CD4-positive, alpha-beta T cell treated with Interleukin-2 at 100 ng/mL for 4 hours (primary cell): ENCODE measurements at regions not wholly inside any gene's neighbourhood (a gene's known extent, or its start where the extent isn't known, plus 50 kb on each side); places are given as distances from the start of the nearest gene placed in this dataset.
"Not testable (repeated sequence)": the region's sequence is repeated elsewhere in the genome, so short reads cannot be mapped to it uniquely, and the experiment has no call there.

Experiments
- DNase-seq: peaks from one replicate; pipeline ENCODE4 v3.0.0-alpha.2; 2020; ENCODE audit warnings: low spot score

DNA sequence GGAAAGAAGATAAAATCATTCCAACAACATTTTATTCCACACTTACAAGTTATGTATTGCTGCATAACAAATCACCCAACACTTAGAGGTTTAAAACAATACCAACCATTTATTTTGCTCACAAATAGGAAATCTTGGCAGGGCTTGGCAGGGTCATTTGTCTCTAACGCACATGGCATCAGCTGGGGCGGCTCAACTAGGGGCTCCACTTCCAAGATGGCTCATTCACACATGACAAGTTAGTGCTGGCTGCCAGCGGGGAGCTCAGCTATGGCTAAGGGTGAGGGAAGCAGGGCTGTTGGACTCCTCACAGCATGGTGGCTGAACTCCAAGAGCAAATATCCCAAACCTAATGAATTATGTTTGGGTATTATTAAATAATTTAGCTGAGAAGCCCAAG, 377.0 kb downstream of the ZNF674 start:
- DNase-seq = no peak

DNA sequence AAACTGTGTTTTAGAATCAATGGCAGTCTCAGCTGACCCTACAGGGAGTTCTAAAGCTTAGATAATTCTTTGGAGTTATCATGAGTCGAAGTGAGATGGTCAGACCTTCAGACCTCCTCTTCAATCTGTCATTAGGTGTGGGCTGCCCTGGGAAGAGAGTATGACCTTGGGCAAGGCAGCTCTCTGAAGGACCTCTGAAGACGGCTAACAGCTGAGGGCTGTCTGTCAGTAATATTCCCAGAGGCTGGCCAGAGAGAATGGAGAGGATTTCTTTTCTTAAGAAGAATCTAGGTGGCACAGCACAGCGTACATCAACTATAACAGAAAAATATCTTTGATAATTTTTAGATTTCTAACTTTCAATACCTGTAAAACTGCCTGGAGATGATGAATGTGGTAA, 379.4 kb downstream of the ZNF674 start:
- no peak for DNase-seq

DNA sequence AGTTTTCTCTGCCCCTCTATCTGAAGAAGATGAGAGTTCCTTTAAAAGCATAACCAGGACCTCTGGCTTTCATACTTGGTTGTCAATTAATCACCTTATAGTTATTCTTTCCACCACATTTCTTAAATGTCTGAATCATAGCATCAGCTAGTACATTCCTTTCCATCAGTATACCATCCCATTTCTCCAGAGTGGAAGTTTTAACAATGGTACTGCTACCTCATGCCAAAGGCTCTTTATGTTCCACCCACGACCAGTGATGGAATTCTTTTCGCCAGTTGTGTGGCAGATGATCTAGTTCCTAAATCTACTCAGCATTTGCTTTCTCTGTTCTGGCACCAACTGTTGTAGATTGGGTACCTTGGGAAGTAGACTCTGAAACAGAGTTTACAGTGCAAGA, 379.8 kb downstream of the ZNF674 start:
- no peak for DNase-seq

DNA sequence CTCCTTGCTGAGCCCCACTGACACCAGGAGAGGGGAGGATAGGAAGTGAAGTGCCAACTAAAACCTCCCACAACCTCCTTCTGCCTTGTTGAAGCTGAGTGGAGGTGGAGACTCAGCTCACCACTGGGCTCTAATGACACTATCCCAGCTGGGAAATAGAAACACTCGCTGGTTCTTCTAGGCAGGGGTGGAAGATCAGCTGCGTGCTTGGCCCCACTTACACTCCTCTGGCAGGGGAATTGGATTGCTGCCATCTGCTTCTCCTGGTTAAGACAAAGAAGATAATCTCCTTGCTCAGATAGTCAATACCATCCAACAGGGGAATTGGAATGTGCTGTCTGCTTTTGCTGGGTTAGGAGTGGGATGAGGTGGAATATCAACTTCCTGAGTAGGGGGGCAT, 392.5 kb downstream of the ZNF674 start:
- DNase-seq = no peak

DNA sequence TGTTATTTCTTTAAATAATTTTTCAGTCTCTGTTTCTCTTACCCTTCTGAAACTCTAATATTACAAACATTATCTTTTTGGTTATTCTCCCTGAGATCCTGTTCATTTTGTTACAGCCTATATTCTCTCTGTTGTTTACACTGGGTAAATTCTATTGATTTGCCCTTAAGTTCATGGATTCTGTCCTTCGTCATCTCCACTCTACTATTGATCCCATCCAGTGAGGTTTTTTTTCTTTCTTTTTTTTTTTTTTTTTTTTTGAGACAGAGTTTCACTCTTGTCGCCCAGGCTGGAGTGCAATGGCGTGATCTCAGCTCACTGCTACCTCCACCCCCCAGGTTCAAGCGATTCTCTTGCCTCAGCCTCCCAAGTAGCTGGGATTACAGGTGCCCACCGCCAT, 393.9 kb downstream of the ZNF674 start:
- DNase-seq = not testable (repeated sequence)

DNA sequence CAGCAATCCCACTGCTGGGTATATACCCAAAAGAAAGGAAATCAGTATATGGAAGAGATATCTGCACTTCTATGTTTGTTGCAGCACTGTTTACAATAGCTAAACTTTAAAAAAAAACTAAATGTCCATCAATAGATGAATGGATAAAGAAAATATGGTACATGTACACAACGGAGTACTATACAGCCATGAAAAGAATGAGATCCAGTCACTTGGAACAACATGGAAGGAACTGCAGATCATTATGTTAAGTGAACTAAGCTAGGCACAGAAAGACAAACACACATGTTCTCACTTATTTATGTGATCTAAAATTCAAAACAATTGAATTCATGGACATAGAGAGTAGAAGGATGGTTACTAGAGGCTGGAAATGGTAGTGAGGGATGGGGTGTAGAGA, 400.7 kb downstream of the ZNF674 start:
- DNase-seq = no peak

DNA sequence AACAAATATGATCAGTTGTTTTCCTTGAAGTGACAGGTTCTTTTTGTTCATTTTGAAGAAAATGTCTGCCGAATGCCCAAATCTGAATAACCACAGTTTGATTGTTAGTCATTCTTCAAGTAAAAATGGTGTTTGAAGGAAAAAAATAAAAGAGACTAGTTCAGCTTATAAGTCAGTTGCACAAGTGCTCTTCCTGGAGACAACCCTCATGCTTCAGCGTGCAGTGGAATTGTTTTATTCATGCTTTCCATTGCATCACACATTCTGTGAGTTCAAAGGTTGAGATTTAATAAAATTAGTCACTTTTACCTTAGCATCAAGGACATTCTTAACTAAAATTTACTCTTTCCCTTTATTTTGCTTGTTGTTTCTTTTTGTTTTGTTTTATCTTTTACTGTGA, 404.9 kb downstream of the ZNF674 start:
- DNase-seq = no peak

DNA sequence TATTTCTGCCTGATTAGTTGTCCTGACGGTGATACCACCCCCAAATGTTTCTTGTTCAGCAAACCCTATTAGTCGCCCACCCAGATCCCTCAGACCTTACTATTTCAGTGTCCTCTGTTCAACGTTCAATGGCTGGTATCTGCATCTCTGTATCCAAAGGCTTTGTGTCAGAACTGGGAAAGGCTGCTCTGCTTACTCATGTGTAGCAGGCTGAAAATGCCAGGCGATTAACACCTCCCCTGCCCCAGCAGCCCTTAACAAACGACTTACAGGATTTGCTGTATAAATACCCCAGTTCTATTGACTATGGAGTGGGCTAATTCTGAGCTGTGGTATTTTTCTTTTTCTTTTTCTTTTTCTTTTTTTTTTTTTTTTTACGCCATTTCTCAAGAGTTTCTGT, 415.0 kb downstream of the ZNF674 start:
- no peak for DNase-seq

DNA sequence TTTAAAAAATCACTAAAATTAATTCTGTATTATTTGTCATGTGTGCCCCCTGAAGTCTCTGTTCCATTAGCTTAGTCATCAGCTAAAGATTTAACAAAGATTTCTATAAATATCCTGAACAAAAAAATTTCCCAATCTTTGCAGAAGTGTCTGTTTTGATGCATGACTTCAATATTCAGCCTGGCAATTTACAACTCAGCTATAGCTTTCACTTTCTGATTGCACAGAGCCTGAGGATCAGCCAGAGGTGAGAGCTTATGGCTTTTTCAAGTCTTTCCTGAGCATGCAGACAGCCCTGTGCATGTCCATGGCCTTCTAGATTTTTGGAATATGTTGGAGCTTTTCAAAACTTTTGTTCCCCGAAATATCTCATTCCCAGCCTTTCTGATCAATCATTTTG, 420.1 kb downstream of the ZNF674 start:
- DNase-seq = no peak

DNA sequence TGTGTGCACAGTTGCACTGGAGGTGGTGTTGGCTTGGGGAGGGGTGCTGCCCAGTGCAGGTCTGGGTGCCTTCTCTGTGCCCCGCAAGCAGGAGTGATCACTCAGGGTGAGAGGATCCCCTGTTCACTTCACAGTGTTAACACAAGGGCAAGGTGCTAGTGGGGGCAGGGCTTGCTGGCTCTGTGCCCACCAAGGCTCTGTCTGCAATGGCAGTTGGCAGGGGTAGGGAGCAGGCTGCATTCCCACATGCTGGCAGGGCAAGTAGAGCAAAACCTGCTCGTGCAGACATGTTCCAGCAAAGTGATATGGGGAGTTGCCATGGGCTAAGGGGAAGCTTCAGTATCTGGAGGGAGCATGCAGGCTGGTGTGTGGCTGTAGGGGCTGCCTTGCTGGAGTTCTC, 428.0 kb downstream of the ZNF674 start:
- DNase-seq = no peak

DNA sequence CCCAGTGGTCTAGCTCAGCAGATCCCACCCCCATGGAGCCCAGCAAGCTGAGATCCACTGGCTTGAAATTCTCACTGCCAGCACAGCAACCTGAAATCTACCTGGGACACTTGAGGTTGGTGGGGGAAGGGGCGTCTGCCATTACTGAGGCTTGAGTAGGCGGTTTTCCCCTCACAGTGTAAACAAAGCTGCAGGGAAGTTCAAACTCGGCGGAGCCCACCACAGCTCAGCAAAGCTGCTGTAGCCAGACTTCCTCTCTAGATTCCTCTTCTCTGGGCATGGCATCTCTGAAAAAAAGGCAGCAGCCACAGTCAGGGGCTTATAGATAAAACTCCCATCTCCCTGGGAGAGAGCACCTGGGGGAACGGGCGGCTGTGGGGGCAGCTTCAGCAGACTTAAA, 457.9 kb downstream of the ZNF674 start:
- DNase-seq = not testable (repeated sequence)

DNA sequence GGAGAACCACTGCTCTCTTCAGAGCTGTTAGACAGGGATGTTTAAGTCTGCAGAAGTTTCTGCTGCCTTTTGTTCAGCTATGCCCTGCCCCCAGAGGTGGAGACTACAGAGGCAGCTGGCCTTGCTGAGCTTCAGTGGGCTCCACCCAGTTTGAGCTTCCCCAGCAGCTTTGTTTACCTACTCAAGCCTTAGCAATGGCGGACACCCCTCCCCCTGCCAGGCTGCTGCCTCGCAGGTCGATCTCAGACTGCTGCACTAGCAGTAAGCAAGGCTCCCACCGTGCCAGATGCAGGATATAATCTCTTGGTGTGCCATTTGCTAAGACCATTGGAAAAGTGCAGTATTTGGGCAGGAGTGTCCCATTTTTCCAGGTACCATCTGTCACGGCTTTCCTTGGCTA, 465.1 kb downstream of the ZNF674 start:
- DNase-seq = not testable (repeated sequence)

DNA sequence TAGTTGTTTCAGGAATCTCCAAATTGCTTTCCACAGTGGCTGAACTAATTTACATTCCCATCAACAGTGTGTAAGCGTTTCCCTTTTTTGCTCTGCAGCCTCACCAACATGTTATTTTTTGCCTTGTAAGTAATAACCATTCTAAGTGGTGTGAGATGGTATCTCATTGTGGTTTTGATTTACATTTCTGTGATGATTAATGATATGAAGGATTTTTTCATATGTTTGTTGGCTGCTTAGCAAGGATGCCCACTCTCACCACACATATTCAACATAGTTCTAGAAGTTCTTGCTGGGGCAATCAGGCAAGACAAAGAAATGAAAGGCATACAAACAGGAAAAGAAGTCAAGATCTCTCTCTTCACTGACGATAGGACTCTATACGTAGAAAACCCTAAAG, 472.4 kb downstream of the ZNF674 start:
- DNase-seq = no peak

DNA sequence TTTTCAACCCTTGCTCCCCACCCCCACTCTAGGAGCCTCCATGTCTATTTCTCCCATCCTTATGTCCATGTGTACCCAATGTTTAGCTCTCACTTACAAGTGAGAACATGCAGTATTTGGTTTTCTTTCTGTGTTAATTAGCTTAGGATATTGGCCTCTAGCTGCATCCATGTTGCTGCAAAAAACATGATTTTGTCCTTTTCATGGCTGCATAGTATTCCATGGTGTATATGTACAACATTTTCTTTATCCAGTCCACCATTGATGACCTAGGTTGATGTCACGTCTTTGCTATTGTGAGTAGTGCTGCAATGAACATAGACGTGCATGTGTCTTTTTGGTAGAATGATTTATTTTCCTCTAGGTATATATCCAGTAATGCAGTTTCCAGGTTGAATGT, 472.8 kb downstream of the ZNF674 start:
- no peak for DNase-seq

DNA sequence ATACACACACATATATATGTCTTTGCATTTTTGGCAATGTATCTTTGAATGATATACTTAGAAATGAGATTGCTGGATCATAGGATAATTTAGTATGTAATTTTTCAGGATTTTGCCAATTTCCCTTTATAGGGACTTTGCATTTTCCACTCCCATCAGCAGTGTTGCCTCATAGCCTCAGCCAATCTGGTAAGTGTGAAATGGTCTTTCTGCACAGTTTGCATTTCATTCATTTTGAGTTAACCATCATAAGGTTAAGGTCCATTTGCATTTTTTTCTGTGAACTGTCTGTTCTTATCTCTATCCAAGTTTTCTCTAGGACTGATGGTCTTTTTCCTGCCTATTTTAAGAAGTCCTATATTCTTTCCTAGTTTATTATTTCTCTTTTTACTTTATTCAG, 474.8 kb downstream of the ZNF674 start:
- DNase-seq = no peak

DNA sequence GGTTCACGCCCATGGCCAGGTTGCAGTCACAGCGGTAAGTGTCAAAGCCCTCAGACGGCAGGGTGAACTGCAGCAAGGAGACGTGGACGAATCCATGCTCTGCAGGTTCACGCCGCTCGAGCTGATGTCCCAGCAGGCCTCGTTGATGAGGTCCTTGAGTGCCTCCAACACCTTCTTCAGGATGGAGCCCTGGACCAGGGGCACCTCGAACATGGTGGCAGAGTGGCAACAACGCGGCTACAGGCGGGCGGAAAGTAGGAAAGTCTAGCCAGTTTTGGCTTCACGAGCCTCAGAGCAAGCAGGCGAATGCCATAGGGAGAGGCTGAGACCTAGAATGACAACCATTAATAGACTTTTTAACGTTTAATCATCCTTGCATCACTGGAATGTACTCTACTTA, 485.9 kb downstream of the ZNF674 start:
- DNase-seq = no peak

DNA sequence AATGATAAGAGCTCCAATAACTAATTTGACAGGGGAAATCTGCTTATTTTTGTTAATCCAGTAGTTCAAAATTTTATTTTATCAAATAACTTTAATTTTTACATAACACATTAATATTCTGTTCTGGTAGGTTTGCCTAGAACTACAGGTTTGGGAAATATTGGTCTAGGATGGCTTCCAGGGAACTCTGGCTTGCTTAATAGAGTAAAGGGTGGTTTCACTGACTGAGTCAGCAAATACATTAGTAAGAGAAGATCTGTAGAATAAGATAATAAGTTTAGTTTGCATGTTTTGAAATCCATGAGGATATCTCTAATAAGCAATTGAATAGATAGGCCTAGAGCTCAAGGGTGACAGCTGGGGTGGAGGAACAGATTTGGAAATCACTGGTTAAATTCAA, 500.7 kb downstream of the ZNF674 start:
- DNase-seq = no peak

DNA sequence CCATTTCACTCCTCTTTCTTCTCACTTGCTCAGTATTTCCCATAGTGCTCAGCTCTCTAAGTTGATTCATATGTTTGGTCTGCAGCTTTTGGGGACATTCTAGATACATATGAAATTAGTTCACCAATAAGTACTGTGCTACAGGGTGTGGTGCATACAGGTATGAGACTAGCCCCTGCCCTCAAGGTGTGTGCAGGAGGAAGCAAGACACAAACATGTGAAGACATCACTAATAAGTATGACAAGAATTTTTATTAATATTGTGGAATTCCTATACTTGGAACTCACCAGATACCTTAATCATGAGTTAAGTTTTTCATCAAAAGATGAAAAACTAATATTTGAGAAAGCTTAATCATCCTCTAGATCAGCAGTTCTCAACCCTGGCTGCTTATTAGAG, 505.2 kb downstream of the ZNF674 start:
- no peak for DNase-seq

DNA sequence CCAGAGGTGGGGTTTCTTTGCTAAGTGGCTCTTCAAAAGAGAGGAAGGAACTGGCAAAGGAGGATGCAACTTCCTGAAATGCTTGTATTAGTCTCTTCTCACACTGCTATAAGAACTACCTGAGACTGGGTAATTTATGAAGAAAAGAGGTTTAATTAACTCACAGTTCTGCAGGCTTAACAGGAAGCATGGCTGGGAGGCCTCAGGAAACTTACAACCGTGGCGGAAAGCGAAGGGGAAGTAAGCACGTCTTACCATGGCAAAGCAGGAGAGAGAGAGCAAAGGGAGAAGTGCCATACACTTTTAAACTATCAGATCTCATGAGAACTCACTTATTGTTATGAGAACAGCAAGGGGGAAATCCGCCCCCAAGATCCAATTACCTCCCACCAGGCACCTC, 505.7 kb downstream of the ZNF674 start:
- no peak for DNase-seq

DNA sequence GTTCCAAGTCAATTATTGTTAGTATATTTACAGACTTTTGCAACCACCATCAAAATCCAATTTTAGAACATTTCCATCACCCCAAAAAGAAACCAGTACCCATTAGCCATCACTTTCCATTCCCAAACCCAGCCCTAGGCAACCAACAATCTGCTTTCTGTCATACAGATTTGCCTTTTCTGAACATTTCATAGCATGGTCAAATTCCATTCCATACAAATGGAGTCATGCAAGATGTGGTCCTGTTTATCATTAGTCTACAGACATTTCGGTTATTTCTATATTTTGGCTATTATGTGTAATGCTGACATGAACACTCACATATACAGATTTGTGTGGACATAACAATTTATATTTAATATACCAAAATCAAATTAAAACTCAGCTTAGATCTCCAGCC, 508.7 kb downstream of the ZNF674 start:
- no peak for DNase-seq

DNA sequence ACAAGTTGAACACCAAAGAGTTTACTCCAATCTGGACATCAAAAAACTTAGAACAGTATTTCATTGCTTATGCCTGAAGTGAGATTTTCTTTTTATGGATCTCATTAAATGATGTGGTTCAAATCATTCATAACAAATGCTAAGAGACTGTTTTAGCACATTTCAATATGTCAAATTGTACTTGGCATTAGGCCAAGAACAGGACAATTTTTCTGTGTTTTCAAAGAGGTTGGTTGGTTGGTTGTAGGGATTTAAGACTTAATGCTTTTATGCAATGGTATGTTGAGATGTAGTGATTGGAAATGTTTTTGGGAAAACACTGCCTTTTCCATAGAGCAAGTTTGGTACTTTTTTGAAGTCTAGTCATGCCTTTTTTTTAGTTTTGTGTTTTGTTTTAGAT, 510.4 kb downstream of the ZNF674 start:
- no peak for DNase-seq

DNA sequence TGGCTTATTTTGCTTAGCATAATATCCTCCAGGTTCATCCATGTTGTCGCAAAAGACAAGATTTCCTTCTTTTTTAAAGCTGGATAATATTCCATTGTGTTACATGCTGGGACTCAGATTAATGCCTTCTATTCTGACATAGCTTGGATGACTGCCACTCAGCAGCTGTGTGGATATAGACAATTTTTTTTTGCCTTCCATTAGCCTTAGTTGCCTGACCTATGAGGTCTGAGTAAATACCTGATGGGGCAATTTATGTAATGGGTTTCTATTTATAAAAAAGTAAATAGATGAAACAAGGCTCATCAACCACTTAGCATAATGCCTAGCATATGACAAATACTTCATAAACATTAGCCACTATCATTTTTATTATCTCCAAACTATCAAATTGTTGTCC, 515.4 kb downstream of the ZNF674 start:
- DNase-seq = no peak

DNA sequence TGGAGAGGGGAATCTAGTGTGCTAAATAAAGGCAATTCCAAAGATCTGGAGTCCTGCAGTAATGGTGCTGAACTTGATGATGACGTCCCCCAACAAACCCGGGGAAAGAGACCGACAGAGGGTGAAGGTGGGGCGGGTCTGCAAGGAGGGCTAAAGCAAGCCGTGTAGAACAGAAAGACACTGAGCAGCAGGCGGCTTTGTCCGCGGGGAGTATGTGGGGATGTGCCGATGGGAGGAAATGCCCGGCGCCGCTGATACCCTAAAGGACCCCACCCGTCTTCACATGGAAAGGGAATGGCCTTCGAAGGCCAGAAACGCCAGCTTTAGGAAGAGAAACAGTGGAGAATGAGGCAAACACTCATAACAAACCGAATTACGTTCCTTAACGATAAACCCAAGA, 528.9 kb downstream of the ZNF674 start:
- no peak for DNase-seq

DNA sequence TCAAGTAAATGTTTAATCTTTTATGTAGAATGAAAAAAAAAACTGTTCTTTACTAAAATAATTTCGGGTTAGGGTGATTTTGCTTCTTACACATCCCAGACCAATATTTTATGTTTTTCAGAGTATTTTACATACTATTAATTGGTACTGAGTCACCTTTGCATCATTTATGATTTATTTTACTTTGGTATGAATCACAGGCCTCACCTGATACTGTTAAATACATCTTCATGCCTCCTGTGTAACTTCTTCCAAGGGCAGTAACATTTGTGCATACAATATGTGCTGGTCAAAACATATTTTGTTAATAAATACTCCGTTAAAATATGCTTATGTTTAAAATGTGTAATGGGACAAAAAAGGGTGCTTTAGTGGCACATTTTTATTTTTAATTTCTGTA, 529.6 kb downstream of the ZNF674 start:
- no peak for DNase-seq

DNA sequence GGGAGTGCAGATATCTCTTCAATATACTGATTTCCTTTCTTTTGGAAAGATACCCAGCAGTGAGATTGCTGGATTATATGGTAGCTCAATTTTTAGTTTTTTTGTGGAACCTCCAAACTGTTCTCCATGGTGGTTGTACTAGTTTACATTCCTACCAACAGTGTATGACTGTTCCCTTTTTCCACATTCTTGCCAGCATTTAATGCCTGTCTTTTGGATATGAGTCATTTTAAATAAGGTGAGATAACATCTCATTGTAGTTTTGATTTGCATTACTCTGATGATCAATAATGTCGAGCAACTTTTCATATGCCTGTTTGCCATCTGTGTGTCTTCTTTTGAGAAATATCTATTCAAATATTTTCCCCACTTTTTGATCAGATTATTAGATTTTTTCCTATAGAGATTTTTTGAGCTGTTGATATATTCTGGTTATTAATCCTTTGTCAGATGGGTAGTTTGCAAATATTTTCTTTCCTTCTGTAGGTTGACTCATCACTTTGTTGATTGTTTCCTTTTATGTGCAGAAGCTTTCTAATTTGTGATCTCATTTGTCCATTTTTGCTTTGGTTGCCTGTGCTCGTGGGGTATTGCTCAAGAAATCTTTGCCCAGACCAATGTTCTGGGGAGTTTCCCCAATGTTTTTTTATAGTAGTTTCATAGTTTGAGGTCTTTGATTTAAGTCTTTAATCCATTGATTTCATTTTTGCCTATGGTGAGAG, 552.7 kb downstream of the ZNF674 start:
- no peak for DNase-seq
